ENCODE measurements at regions not wholly inside any gene's neighbourhood (a gene's known extent, or its start where the extent isn't known, plus 50 kb on each side); places are given as distances from the start of the nearest gene placed in this dataset.

- TF ChIP-seq, protein P1, sequence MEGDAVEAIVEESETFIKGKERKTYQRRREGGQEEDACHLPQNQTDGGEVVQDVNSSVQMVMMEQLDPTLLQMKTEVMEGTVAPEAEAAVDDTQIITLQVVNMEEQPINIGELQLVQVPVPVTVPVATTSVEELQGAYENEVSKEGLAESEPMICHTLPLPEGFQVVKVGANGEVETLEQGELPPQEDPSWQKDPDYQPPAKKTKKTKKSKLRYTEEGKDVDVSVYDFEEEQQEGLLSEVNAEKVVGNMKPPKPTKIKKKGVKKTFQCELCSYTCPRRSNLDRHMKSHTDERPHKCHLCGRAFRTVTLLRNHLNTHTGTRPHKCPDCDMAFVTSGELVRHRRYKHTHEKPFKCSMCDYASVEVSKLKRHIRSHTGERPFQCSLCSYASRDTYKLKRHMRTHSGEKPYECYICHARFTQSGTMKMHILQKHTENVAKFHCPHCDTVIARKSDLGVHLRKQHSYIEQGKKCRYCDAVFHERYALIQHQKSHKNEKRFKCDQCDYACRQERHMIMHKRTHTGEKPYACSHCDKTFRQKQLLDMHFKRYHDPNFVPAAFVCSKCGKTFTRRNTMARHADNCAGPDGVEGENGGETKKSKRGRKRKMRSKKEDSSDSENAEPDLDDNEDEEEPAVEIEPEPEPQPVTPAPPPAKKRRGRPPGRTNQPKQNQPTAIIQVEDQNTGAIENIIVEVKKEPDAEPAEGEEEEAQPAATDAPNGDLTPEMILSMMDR (IDR thresholded peaks at IDR 0.05) = no peak
- no peak for TF ChIP-seq POLR2A (IDR thresholded peaks at IDR 0.05)
These were observed 331.3 kb upstream of the PKDCC start for GRCh38 chr2:41716497-41716896.
